Ovary (tissue), 7 donors: ENCODE measurements at regions not wholly inside any gene's neighbourhood (a gene's known extent, or its start where the extent isn't known, plus 50 kb on each side); places are given as distances from the start of the nearest gene placed in this dataset.

Source experiments
- DNase-seq, 5 donors: peaks; one replicate each; pipeline ENCODE4 v3.0.0-alpha.2; 2019 to 2020
- H3K27ac ChIP-seq, 2 donors: fragments of 200-600 bp; one replicate each; pipeline versions ENCODE4 v1.5.1 to v1.8.0; 2019 to 2022
- H3K27me3 ChIP-seq: fragments of 200-600 bp; one replicate; pipeline ENCODE4 v1.8.0; 2022
- H3K36me3 ChIP-seq: fragments of 200-600 bp; sonication (generic); one replicate; pipeline ENCODE4 v1.5.1; 2019
- H3K4me1 ChIP-seq: one replicate; pipeline ENCODE4 v1.8.1; 2013; ENCODE audit warnings: mild to moderate bottlenecking, moderate library complexity; ENCODE audit not compliant: insufficient read depth
- H3K4me3 ChIP-seq: fragments of 200-600 bp; sonication (generic); one replicate; pipeline ENCODE4 v1.5.1; 2017
- H3K9me3 ChIP-seq, 2 donors: fragments of 200-600 bp in 1 of 2; sonication (generic) in 1 of 2; one replicate each; pipeline versions ENCODE4 v1.5.1 to v1.8.1; 2013 to 2019; ENCODE audit warnings: mild to moderate bottlenecking in 1 of 2, moderate library complexity in 1 of 2
- EP300 ChIP-seq: sonication (generic); formaldehyde crosslinking; IDR thresholded peaks from one replicate; pipeline ENCODE4 v1.6.1; 2017; ENCODE audit warnings: antibody characterized with exemption
- POLR2A ChIP-seq: fragments of 450-650 bp; IDR thresholded peaks from one replicate; pipeline ENCODE4 v1.6.1; 2017; ENCODE audit warnings: antibody characterized with exemption, mild to moderate bottlenecking, moderate library complexity
- WGBS, 3 donors: extraction: QIAGEN DNeasy Blood & Tissue Kit in 1 of 3; methylation state at CpG; one replicate each; pipeline versions ENCODE4 v1.1.5 to v1.1.7; 2013 to 2017; 5-methylcytosine and 5-hydroxymethylcytosine counted together
- intact Hi-C, 4 donors: fragments of 100-400 bp; cut with DNase I; formaldehyde crosslinking; loops; one replicate each; pipeline versions ENCODE4 v1.11.0 to v1.15.1; 2022 to 2023
- TF ChIP-seq, protein P1 (sequence below), 3 donors: fragments of 450-650 bp in 2 of 3; fragments of 200-600 bp in 1 of 3; IDR thresholded peaks; one replicate each; pipeline versions ENCODE4 v1.5.1 to v1.8.0; 2016 to 2022; ENCODE audit warnings: antibody characterized with exemption in 3 of 3, mild to moderate bottlenecking in 1 of 3
- donor health status: DM: no; HTN: no; CAD: no; lungs with moderate emphysema.
- donor health status: DM: no; HTN: no; CAD: no.
- donor health status: Bipolar disorder and iron deficiency.
- donor health status: DM: no; HTN: no; CAD: no.
- donor health status: DM: yes; HTN: yes; CAD: no.

DNA sequence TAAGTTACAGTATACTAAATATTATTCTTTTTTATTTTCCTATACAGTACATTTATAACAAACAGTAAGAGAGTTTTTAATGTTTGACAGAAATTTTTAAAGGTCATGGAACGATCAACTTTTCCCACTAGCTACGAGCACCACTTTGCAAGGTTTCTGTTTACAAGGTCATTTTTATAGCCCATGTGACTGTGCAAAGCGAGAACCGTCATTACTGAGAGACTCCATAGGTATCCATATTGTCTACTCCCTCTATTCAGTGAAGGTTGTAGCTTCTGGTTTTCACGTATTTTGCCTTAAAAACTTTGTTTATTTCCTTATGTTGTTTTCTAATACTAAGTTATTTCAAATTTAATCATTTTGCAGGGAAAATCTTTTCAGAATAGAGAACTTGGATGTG is 186.3 kb upstream of the RGMB start:
- H3K27ac ChIP-seq, result no peak overlapping the region
- H3K27me3 ChIP-seq, result no peaks in the 10 kb centered on the region
- intact Hi-C loops, result no loop called here
- no peak for DNase-seq
- TF ChIP-seq EP300 (no peak), POLR2A (no peak)
- TF ChIP-seq, protein P1, sequence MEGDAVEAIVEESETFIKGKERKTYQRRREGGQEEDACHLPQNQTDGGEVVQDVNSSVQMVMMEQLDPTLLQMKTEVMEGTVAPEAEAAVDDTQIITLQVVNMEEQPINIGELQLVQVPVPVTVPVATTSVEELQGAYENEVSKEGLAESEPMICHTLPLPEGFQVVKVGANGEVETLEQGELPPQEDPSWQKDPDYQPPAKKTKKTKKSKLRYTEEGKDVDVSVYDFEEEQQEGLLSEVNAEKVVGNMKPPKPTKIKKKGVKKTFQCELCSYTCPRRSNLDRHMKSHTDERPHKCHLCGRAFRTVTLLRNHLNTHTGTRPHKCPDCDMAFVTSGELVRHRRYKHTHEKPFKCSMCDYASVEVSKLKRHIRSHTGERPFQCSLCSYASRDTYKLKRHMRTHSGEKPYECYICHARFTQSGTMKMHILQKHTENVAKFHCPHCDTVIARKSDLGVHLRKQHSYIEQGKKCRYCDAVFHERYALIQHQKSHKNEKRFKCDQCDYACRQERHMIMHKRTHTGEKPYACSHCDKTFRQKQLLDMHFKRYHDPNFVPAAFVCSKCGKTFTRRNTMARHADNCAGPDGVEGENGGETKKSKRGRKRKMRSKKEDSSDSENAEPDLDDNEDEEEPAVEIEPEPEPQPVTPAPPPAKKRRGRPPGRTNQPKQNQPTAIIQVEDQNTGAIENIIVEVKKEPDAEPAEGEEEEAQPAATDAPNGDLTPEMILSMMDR (IDR thresholded peaks at IDR 0.05), result no peak
- H3K4me3 ChIP-seq, result no peak overlapping the region
- no peaks in the 10 kb centered on the region for H3K4me1 ChIP-seq
- no peaks in the 10 kb centered on the region for H3K9me3 ChIP-seq
- H3K36me3 ChIP-seq, result no peaks in the 10 kb centered on the region
- WGBS, 3 donors, result 73 to 85% (median 80%) methylated on average over 5 of the region's 5 CpGs

DNA sequence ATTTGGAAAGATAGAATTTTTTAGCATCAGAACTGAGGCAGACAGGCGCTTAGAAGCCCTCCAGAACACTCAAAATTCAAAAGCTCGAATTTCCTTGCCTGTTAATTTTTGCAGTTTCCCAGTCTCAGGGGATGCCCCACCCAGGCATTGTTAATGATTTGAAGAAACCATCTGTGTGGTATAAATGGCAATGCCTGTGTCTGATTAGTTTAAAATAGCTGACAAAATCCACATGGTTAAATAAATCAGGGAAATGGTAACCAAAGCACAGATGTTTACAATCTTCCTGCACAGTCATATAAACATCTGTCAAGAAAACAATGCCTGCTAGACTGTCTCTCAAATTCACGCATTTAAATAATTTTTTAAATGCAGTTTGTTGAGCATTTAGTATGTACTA is 185.2 kb upstream of the RGMB start:
- no peaks in the 10 kb centered on the region for H3K36me3 ChIP-seq
- no peaks in the 10 kb centered on the region for H3K27me3 ChIP-seq
- TF ChIP-seq POLR2A, result no peak
- TF ChIP-seq EP300, result no peak
- TF ChIP-seq, protein P1 (IDR thresholded peaks at IDR 0.05), result no peak
- H3K4me3 ChIP-seq, result no peak overlapping the region
- intact Hi-C loops, result no loop called here
- H3K4me1 ChIP-seq, result no peaks in the 10 kb centered on the region
- H3K27ac ChIP-seq, result no peak overlapping the region
- no peaks in the 10 kb centered on the region for H3K9me3 ChIP-seq
- WGBS, 3 donors, result 27 to 60% (median 39%) methylated on average over 3 of the region's 3 CpGs
- no peak for DNase-seq

DNA sequence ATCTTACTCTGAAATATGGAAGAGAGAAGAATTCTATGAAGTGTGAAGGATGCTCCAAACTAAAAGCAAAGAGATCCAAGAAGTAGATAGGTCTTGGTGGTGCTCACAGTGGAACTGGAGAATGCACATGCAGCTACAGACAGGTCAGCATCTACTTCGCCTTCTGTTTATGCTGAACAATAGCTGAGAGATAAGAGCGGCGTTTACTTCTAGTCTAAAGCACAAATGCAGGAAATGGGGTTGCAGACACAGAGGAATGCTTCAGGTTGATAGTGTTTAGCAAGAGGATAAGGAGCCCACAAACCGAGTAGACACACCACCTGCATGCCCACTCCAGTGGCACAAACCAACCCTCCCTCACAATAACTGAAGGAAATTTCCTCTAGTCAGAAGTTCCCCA is 180.0 kb upstream of the RGMB start:
- H3K27ac ChIP-seq, result no peak overlapping the region
- intact Hi-C loops, result no loop called here
- H3K36me3 ChIP-seq, result no peaks in the 10 kb centered on the region
- H3K27me3 ChIP-seq, result no peaks in the 10 kb centered on the region
- TF ChIP-seq EP300 (no peak), POLR2A (no peak)
- no peak for DNase-seq
- WGBS, 3 donors, result 43 to 56% (median 47%) methylated on average over 4 of the region's 4 CpGs
- H3K4me3 ChIP-seq, result no peak overlapping the region
- H3K9me3 ChIP-seq, result no peaks in the 10 kb centered on the region
- H3K4me1 ChIP-seq, result no peaks in the 10 kb centered on the region

DNA sequence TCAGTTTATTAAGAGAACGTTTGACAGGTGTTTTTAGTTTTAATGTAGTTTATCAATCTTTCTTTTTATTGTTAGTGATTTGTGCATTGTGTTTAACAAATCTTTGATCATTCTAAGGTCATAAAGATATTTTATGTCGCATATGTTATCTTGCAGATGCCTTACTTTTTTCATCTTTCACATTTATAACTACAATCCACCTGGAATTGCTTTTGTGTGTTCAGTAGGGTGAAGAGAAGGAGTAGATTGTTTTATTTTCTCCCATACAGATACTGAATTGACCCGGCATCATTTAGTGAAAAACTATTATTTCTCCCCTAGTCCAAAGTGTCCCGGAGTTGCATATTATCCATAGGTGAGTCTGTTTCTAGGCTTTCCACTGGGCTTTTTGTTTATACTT is 179.4 kb upstream of the RGMB start:
- intact Hi-C loops, result no loop called here
- Histone ChIP-seq H3K27me3 (no peaks in the 10 kb centered on the region), H3K4me1 (no peaks in the 10 kb centered on the region), H3K27ac (no peak overlapping the region), H3K4me3 (no peak overlapping the region), H3K9me3 (no peaks in the 10 kb centered on the region), H3K36me3 (no peaks in the 10 kb centered on the region)
- TF ChIP-seq EP300 (no peak), POLR2A (no peak)
- TF ChIP-seq, protein P1 (IDR thresholded peaks at IDR 0.05), result no peak
- WGBS, 3 donors, result 46 to 62% (median 48%) methylated on average over 4 of the region's 4 CpGs
- DNase-seq, result no peak

DNA sequence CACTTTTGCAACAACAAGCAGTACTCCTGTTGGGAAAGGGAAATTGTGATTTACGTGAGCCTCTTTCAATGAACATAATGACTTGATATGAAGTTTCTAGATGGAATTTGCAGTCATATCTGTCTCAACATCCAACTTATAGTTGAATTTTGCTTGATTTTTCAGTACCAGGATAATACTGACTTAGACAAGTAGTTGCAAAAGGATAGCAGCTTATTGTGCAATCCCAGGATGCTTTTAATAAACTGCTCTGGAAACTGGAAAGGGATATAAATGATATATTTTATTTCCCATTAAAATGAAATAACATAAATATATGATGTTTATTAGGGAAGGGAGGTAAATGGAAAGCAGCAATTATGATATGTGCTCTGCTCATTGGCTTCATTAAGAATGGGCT is 174.4 kb upstream of the RGMB start:
- Histone ChIP-seq H3K27me3 (no peaks in the 10 kb centered on the region), H3K9me3 (no peaks in the 10 kb centered on the region), H3K4me1 (no peaks in the 10 kb centered on the region), H3K4me3 (no peak overlapping the region), H3K36me3 (no peaks in the 10 kb centered on the region), H3K27ac (no peak overlapping the region)
- intact Hi-C loops, result no loop called here
- 95 to 100% (median 97%) methylated on average over 1 of the region's 1 CpG for WGBS, 3 donors
- TF ChIP-seq, protein P1 (IDR thresholded peaks at IDR 0.05), result no peak
- TF ChIP-seq EP300 (no peak), POLR2A (no peak)
- no peak for DNase-seq
